Endometrium (tissue), 2 donors: ENCODE measurements at regions not wholly inside any gene's neighbourhood (a gene's known extent, or its start where the extent isn't known, plus 50 kb on each side); places are given as distances from the start of the nearest gene placed in this dataset.

Source experiments
- FAIRE-seq: peaks from 2 replicates; lab custom pipeline; 2012; peaks lifted over from hg19 to GRCh38; lab: Jason Lieb, UNC
- donor health status: control.
- donor health status: control.

GRCh38 chr17:69605571-69605970, 191.1 kb downstream of the MAP2K6 start:
- no peak for FAIRE-seq

DNA sequence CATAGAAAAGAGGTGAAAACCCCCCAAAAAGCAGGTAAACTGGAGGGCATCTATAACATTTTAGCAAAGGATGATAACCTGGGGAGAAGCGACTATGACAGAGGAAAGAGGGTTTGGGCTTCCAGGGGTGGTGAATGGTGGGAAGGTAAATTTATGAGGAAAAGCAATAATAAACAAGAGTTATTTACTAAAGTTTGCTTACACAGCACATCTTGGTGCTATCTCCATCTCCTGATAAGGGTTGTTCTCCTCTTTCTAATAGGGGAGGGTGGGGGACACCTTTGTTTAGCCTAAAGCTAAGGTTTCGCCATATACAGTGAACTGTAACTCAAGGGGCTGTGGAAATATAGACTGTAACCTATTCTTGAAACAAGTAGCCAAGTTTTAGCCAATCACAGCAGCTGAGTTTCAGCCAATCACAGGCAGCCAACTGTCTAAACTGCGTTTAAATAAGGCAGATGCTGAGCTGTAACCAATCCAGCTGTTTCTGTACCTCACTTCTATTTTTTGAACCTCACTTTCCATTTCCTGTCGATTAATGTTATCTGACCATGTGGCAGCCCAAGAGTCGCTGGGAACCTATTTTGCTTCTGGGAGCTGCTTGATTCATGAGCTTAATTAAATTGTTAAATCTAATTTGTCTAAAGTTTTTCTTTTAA, 191.8 kb downstream of the MAP2K6 start:
- FAIRE-seq: no peak

DNA sequence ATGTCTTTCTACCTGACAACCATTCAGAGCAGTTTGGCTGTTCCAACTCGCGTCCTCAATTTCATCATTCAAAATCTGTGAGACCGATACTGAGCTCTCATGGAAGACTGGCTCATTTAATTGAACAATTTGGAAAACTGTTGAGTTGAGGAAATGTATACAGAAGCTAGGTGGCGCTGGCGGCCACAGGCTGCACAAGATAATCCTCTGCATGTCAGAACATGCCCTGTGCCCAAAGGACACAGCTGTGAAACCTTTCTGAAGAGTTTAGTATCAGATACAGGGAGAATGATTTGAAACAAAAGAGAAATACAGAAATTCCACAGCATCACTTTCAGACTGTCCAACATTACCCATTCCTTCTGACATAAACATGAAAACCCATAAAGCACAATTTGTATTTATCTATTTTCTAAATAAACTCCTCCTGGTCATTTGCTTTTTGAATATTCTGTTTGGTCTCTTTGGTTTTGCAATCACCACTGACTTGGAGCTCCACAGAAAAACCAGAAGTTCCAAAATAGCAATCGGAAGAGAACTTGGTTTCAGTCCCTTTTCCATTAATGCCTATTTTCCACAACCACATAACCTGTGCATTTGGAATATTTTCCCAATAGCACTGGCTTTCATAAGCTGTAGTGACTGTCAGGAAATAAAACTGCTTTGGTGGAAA, 192.8 kb downstream of the MAP2K6 start:
- FAIRE-seq: no peak

DNA sequence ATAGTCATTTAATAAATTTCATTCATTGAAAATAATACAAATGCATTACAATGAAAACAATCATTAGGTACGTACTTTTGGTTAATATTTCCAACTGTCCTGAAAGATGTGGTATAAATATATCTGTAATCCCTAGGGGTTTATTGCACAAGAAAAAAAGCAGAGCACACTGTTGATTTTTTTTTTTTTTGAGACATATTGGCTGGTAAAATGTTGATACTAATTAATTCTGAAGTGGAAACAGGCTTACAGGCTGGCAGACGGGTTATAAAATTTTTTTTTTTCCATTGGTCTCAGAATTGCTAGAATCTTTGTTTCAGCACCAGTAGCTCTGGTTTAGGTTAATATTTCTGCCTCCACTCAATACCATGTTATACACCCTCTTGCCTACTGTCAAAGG, 193.6 kb downstream of the MAP2K6 start:
- no peak for FAIRE-seq

DNA sequence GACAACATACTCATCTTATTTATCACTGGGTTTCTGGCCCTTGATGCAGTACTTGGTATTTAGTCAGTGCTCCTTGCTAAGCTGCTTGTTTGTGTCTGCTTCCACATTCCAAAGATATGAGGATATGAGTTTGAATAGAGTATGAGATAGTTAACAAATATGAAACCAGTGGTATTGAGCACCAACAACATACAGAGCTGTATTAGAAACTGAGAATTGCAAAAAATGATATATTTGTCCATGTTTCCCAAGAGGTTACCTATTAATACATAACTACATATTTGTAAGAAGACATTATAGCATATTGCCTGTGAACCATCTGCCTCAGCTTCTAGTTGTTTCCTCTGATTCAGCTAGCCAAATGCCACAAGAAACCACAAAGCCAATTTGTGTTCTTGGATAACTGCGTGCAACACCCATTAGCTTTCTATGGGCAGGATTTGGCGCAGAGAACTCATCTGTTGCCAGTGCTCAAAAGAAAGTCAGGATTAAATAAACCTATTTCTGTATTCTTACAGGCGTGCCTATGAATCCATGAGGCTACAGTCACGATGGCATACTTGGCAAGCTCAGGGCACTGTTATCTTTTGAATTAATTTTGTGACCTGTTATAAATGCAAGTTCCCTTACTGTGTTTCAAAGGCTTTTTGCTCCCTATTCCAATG, 194.4 kb downstream of the MAP2K6 start:
- FAIRE-seq: no peak

GRCh38 chr17:69609473-69610305, 195.2 kb downstream of the MAP2K6 start:
- no peak for FAIRE-seq

GRCh38 chr17:69620363-69620762, 205.9 kb downstream of the MAP2K6 start:
- FAIRE-seq: no peak

DNA sequence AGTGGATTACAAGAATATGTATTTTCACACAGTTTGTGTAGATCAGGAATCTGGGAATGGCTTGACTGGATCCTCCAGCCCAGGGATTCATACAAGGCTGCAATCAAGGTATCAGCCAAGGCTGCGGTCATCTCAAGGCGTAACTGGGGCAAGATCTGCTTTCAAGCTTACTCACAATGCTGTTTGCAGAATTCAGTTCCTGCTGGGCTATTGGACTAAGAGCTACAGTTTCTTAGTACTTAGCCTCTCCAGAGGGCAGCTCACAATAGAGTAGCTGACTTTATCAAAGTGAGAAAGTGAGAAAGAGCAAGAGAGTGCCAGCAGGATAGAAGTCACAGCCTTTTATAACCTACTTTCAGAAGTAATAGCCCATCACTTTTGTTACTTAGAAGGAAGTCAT, 211.0 kb downstream of the MAP2K6 start:
- FAIRE-seq: no peak

GRCh38 chr17:69630056-69630635, 215.6 kb downstream of the MAP2K6 start:
- no peak for FAIRE-seq

DNA sequence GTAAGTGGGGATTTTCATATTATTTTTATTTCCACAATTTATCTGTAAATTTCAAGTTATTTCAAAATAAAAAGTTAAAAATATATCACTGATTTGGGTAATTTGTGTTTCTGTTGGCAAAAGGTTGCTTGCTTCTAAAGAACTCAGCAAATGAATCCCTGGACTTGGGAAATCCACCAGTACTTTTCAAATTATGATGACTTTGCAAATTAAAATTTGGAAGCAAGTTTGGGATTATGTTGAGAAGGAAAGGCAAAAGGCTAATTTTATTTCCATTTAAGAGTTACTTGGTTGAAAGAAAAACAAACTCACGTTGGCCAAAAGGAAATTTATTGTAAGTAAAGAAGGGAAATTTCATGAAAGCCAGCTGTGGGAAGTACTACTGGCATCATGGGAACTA, 220.3 kb downstream of the MAP2K6 start:
- FAIRE-seq: no peak

DNA sequence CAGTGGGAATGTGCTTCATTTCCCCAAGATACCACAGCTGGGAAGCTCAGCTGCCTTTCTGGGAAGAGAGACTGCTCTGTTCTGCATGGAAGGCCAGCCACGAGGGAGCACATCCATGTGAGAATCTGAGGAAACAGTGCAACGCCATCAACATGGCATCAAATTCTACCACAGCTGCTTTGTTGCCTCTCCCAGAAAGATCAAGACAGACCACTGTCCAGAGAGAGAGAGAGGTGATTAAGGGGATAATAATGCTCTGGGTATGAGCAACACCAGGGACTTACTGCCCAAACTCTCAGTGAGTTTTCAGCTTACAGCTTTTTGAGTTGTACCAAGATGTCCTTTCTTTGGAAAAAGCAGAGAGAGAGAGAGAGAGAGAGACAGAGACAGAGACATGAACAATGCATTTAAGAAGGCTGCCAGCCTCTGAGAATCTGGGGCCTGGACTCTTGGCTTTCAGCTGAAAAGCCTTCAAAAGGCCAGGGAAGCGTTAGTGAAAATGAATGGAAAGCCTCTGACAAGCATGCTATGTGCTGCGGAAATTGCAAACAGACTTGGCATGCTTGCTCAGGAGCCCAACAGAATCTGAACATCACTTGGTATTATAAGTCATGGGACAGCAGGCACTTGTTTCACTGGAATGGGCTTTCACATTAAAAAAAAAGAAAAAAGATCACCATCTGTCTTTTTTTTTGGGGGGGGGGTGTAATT, 223.1 kb downstream of the MAP2K6 start:
- no peak for FAIRE-seq

DNA sequence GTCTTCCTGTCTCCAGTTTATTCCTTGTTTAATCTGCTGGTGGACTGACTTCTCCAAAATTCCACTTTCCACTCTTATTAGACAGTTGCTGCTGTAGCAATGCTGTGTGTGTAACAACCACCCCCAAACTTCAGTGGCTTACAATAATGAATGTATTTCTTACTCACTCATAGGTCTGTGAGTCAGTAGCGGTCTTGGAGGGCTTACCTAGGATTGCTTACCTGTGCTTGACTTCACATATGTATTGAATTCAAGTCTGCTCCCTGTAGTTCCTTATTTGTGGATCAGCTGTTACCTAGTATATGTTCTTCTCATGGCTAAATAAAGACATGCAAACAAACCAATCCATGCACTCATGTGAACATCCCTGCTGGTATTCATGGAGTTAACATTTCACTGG, 224.6 kb downstream of the MAP2K6 start:
- no peak for FAIRE-seq

- FAIRE-seq: no peak
These were observed 225.6 kb downstream of the MAP2K6 start for GRCh38 chr17:69640073-69640472.

- FAIRE-seq: no peak
These were observed 229.2 kb downstream of the MAP2K6 start for GRCh38 chr17:69643686-69644085.

GRCh38 chr17:69646729-69647128, 232.2 kb downstream of the MAP2K6 start:
- no peak for FAIRE-seq

DNA sequence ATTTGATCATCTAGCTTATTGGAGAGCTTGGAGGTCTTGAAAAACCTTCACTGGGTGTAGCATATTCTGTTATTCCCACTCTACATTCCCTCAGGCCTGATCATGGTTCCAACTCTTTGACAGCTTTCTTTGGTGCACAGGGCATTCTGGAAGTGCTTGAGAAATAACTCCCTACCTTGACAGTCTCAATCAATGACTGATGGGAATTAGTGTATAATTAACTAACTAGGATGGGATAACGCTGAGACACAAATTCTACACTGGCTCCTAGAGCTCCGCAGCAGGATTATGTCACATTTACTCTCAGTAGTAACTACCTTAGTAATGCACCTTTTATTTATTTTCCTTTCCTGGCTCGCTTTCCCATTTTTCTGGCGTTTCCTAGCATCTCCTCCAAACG, 236.4 kb downstream of the MAP2K6 start:
- FAIRE-seq: no peak

GRCh38 chr17:69651921-69652320, 237.4 kb downstream of the MAP2K6 start:
- no peak for FAIRE-seq

DNA sequence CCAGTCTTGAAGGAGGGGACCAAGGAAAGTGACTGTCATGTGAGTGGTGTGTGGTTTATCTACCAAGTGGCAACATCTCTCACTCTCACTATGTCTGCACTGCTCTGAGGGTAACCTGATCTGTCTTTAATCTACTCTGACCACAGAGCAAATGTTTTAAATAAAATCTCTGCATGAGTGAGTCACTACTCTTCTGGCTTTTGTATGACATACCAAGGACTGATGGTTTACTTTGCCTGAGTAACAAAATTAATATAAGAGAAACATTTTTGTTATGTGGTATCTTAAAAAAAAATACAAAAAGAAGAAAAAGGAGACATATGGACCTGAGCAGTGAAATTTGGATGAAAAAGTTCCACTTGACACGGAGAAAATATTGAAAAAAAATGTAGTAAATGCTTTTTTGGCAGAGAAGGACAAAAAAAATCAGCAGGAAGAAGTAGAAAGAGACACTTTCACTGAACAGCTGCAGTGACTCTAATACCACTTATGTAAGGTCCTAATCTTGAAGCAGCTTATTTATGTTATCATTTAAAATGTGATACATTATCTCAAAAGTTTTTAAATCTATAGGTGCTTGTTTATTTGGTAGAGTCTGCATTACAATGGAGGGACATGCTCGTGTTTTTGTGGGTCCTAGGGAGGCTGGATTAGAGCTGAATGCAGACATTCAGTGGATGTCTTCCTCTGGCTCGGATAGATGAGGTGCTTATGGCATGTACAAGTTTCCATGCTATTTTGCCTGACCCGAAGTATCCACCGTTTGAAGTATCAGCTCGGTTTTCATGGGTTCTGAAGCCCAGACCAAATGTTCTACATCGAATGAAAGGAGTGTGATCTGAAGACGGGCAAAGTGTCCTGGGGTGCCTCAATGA, 240.7 kb downstream of the MAP2K6 start:
- FAIRE-seq: no peak

- no peak for FAIRE-seq
These were observed 241.4 kb downstream of the MAP2K6 start for GRCh38 chr17:69655902-69656301.

- no peak for FAIRE-seq
These were observed 255.1 kb downstream of the MAP2K6 start for GRCh38 chr17:69669441-69670178.
